ENCODE measurements at regions not wholly inside any gene's neighbourhood (a gene's known extent, or its start where the extent isn't known, plus 50 kb on each side); places are given as distances from the start of the nearest gene placed in this dataset.
"Not testable (repeated sequence)": the region's sequence is repeated elsewhere in the genome, so short reads cannot be mapped to it uniquely, and the experiment has no call there.

DNA sequence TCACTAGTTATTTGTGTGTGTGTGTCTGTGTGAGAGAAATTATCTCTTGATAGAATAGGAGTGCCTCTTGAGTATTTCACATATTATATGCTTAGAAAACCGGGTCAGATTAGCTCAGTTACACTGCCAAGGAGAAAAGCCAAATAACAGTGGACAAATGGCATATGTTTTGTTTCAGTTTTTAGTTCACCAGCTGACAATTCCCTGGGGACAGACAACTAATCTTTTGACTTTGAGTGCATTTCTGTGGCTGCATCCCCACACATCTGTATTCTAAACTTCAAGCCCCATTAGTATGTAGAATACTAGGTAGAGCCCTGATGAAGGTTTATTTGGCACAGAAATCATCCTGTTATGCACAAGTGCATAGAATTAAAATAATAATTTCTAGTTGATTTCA is 227.7 kb upstream of the CNTN3 start:
- Histone ChIP-seq H3K9me3 (ENCODE audit: control insufficient read depth in 4 of 4, low read length in 3 of 4) (no peaks in the 10 kb centered on the region), H3K9ac (ENCODE audit: low read depth in 1 of 2, low read length in 2 of 2) (no peak overlapping the region), H3K27me3 (ENCODE audit: control insufficient read depth in 4 of 4, insufficient read depth in 4 of 4, low read length in 3 of 4) (no peaks in the 10 kb centered on the region), H3K36me3 (ENCODE audit: control insufficient read depth in 4 of 4, insufficient read depth in 3 of 4, low read depth in 1 of 4, low read length in 3 of 4) (no peaks in the 10 kb centered on the region), H3K27ac (ENCODE audit: low read depth in 1 of 2, low read length in 2 of 2) (no peak overlapping the region), H3K4me1 (ENCODE audit: control insufficient read depth in 4 of 4, insufficient read depth in 4 of 4, low read length in 3 of 4) (no peaks in the 10 kb centered on the region), H3K4me3 (ENCODE audit: low read depth in 1 of 3, low read length in 3 of 3) (no peak overlapping the region)
- TF ChIP-seq JUND (IDR thresholded peaks at IDR 0.05) (no peak), HNF4G (IDR thresholded peaks at IDR 0.05) (no peak), FOXA1 (IDR thresholded peaks at IDR 0.05) (no peak), FOXA2 (IDR thresholded peaks at IDR 0.05) (no peak), TAF1 (conservative IDR thresholded peaks at IDR 0.05) (no peak)
- TF ChIP-seq, protein P1, sequence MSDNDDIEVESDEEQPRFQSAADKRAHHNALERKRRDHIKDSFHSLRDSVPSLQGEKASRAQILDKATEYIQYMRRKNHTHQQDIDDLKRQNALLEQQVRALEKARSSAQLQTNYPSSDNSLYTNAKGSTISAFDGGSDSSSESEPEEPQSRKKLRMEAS (IDR thresholded peaks at IDR 0.05): no peak
- DNase-seq (ENCODE audit: low spot score): no peak
- 41% methylated on average over 1 of the region's 1 CpG for WGBS

DNA sequence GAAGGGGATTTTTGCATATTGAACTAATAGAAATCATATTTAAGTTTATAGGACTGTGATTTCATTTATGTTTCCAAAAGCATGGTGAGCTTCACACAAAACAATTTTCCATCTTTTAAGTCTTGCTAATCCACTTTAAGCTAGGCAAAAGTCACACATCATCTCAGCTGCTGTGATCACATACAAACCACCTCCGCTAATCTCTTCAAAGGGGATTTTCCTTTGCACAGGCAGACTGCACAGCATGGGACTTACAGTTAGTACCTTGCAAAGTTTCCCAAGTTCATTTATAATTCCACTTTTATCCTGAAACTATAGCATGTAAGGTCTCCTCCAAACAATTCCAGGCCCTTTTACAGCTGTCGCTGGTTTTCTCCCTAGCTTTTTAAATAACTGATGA is 225.1 kb upstream of the CNTN3 start:
- WGBS: 71% methylated on average over 2 of the region's 2 CpGs
- Histone ChIP-seq H3K4me1 (ENCODE audit: control insufficient read depth in 4 of 4, insufficient read depth in 4 of 4, low read length in 3 of 4) (no peaks in the 10 kb centered on the region), H3K4me3 (ENCODE audit: low read depth in 1 of 3, low read length in 3 of 3) (no peak overlapping the region), H3K27me3 (ENCODE audit: control insufficient read depth in 4 of 4, insufficient read depth in 4 of 4, low read length in 3 of 4) (no peaks in the 10 kb centered on the region), H3K9me3 (ENCODE audit: control insufficient read depth in 4 of 4, low read length in 3 of 4) (no peaks in the 10 kb centered on the region), H3K27ac (ENCODE audit: low read depth in 1 of 2, low read length in 2 of 2) (no peak overlapping the region), H3K36me3 (ENCODE audit: control insufficient read depth in 4 of 4, insufficient read depth in 3 of 4, low read depth in 1 of 4, low read length in 3 of 4) (no peaks in the 10 kb centered on the region), H3K9ac (ENCODE audit: low read depth in 1 of 2, low read length in 2 of 2) (no peak overlapping the region)
- DNase-seq (ENCODE audit: low spot score): no peak
- no peak for TF ChIP-seq RAD21 (IDR thresholded peaks at IDR 0.05)

DNA sequence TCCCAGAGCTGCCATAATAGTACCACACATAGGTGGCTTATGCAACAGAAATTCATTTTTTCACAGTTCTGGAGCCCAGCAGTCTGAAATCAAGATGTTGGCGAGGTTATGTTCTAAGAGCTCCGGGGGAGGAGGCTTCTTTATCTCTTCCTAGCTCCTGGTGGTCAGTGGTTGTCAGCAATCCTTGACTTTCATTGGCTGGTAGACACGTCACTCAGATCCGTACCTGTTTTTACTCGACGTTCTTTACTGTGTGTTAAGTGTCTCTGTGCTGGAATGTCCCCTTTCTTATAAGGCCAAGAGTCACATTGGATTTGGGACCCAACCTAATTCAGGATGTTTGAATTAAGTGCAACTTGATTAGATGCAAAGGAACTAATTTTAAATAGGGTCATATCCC is 218.5 kb upstream of the CNTN3 start:
- Histone ChIP-seq H3K4me1 (ENCODE audit: control insufficient read depth in 4 of 4, insufficient read depth in 4 of 4, low read length in 3 of 4) (no peaks in the 10 kb centered on the region), H3K36me3 (ENCODE audit: control insufficient read depth in 4 of 4, insufficient read depth in 3 of 4, low read depth in 1 of 4, low read length in 3 of 4) (no peaks in the 10 kb centered on the region), H3K27ac (ENCODE audit: low read depth in 1 of 2, low read length in 2 of 2) (no peak overlapping the region), H3K9ac (ENCODE audit: low read depth in 1 of 2, low read length in 2 of 2) (no peak overlapping the region), H3K4me3 (ENCODE audit: low read depth in 1 of 3, low read length in 3 of 3) (no peak overlapping the region), H3K27me3 (ENCODE audit: control insufficient read depth in 4 of 4, insufficient read depth in 4 of 4, low read length in 3 of 4) (no peaks in the 10 kb centered on the region), H3K9me3 (ENCODE audit: control insufficient read depth in 4 of 4, low read length in 3 of 4) (no peaks in the 10 kb centered on the region)
- TF ChIP-seq NR2F2 (IDR thresholded peaks at IDR 0.05) (no peak), YY1 (IDR thresholded peaks at IDR 0.05) (no peak), GABPA (IDR thresholded peaks at IDR 0.05 in 1 of 2, conservative IDR thresholded peaks at IDR 0.05 in 1 of 2) (no peak), FOXA2 (IDR thresholded peaks at IDR 0.05) (no peak), RAD21 (IDR thresholded peaks at IDR 0.05) (no peak), SP1 (IDR thresholded peaks at IDR 0.05) (no peak), JUND (IDR thresholded peaks at IDR 0.05) (no peak), TAF1 (conservative IDR thresholded peaks at IDR 0.05) (no peak), EGR1 (IDR thresholded peaks at IDR 0.05; ENCODE audit: low read depth in 2 of 2) (no peak), HNF4A (conservative IDR thresholded peaks at IDR 0.05) (no peak), FOXA1 (IDR thresholded peaks at IDR 0.05) (no peak), RXRA (IDR thresholded peaks at IDR 0.05) (no peak)
- TF ChIP-seq, protein P2, sequence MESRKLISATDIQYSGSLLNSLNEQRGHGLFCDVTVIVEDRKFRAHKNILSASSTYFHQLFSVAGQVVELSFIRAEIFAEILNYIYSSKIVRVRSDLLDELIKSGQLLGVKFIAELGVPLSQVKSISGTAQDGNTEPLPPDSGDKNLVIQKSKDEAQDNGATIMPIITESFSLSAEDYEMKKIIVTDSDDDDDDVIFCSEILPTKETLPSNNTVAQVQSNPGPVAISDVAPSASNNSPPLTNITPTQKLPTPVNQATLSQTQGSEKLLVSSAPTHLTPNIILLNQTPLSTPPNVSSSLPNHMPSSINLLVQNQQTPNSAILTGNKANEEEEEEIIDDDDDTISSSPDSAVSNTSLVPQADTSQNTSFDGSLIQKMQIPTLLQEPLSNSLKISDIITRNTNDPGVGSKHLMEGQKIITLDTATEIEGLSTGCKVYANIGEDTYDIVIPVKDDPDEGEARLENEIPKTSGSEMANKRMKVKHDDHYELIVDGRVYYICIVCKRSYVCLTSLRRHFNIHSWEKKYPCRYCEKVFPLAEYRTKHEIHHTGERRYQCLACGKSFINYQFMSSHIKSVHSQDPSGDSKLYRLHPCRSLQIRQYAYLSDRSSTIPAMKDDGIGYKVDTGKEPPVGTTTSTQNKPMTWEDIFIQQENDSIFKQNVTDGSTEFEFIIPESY (IDR thresholded peaks at IDR 0.05): no peak
- TF ChIP-seq, protein P3, sequence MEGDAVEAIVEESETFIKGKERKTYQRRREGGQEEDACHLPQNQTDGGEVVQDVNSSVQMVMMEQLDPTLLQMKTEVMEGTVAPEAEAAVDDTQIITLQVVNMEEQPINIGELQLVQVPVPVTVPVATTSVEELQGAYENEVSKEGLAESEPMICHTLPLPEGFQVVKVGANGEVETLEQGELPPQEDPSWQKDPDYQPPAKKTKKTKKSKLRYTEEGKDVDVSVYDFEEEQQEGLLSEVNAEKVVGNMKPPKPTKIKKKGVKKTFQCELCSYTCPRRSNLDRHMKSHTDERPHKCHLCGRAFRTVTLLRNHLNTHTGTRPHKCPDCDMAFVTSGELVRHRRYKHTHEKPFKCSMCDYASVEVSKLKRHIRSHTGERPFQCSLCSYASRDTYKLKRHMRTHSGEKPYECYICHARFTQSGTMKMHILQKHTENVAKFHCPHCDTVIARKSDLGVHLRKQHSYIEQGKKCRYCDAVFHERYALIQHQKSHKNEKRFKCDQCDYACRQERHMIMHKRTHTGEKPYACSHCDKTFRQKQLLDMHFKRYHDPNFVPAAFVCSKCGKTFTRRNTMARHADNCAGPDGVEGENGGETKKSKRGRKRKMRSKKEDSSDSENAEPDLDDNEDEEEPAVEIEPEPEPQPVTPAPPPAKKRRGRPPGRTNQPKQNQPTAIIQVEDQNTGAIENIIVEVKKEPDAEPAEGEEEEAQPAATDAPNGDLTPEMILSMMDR (IDR thresholded peaks at IDR 0.05; ENCODE audit: low read depth, low read length, missing input control): no peak
- TF ChIP-seq, protein P1 (IDR thresholded peaks at IDR 0.05): no peak
- TF ChIP-seq, protein P4, sequence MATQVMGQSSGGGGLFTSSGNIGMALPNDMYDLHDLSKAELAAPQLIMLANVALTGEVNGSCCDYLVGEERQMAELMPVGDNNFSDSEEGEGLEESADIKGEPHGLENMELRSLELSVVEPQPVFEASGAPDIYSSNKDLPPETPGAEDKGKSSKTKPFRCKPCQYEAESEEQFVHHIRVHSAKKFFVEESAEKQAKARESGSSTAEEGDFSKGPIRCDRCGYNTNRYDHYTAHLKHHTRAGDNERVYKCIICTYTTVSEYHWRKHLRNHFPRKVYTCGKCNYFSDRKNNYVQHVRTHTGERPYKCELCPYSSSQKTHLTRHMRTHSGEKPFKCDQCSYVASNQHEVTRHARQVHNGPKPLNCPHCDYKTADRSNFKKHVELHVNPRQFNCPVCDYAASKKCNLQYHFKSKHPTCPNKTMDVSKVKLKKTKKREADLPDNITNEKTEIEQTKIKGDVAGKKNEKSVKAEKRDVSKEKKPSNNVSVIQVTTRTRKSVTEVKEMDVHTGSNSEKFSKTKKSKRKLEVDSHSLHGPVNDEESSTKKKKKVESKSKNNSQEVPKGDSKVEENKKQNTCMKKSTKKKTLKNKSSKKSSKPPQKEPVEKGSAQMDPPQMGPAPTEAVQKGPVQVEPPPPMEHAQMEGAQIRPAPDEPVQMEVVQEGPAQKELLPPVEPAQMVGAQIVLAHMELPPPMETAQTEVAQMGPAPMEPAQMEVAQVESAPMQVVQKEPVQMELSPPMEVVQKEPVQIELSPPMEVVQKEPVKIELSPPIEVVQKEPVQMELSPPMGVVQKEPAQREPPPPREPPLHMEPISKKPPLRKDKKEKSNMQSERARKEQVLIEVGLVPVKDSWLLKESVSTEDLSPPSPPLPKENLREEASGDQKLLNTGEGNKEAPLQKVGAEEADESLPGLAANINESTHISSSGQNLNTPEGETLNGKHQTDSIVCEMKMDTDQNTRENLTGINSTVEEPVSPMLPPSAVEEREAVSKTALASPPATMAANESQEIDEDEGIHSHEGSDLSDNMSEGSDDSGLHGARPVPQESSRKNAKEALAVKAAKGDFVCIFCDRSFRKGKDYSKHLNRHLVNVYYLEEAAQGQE (IDR thresholded peaks at IDR 0.05): no peak
- WGBS: 66% methylated on average over 6 of the region's 6 CpGs
- DNase-seq (ENCODE audit: low spot score): no peak

DNA sequence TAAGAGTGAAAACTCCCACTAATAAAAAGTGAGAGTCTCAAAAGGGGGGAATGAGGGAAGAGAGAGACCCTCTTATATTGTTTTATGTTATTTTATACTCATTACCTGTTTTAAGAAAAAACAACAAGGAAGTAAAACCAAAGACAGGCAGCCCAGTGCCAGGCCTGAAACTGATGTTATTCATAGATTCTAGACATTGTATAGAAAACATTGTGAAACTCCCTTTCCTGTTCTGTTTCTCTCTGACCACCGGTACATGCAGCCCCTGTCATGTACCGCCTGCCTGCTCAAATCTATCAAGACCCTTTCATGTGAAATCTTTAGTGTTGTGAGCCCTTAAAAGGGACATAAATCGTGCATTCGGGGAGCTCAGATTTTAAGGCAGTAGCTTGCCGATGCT is 216.4 kb upstream of the CNTN3 start:
- not testable (repeated sequence) for H3K4me3 ChIP-seq (ENCODE audit: low read depth in 1 of 3, low read length in 3 of 3); H3K27me3 ChIP-seq (ENCODE audit: control insufficient read depth in 4 of 4, insufficient read depth in 4 of 4, low read length in 3 of 4); H3K27ac ChIP-seq (ENCODE audit: low read depth in 1 of 2, low read length in 2 of 2); H3K36me3 ChIP-seq (ENCODE audit: control insufficient read depth in 4 of 4, insufficient read depth in 3 of 4, low read depth in 1 of 4, low read length in 3 of 4); H3K9me3 ChIP-seq (ENCODE audit: control insufficient read depth in 4 of 4, low read length in 3 of 4); DNase-seq (ENCODE audit: low spot score); H3K9ac ChIP-seq (ENCODE audit: low read depth in 1 of 2, low read length in 2 of 2); H3K4me1 ChIP-seq (ENCODE audit: control insufficient read depth in 4 of 4, insufficient read depth in 4 of 4, low read length in 3 of 4)
- WGBS: 81% methylated on average over 5 of the region's 5 CpGs

Data from liver (tissue), 8 donors.